ENCODE measurements at regions not wholly inside any gene's neighbourhood (a gene's known extent, or its start where the extent isn't known, plus 50 kb on each side); places are given as distances from the start of the nearest gene placed in this dataset.

- ATAC-seq (replicated peaks; ENCODE audit: extremely low read depth, poor library complexity, severe bottlenecking) (no peak), DNase-seq (ENCODE audit: low spot score in 2 of 2) (no peak)
- Mint-ChIP-seq H3K9me3 (peaks cover 6% of the 10 kb centered on the region), H3K27me3 (no peaks in the 10 kb centered on the region), H3K4me1 (no peaks in the 10 kb centered on the region), H3K36me3 (ENCODE audit: insufficient read depth) (no peaks in the 10 kb centered on the region), H3K27ac (ENCODE audit: low read depth) (no peak overlapping the region), H3K4me3 (no peak overlapping the region)
Measured at GRCh38 chr4:41426539-41426938, 111.4 kb upstream of the LIMCH1 start.

DNA sequence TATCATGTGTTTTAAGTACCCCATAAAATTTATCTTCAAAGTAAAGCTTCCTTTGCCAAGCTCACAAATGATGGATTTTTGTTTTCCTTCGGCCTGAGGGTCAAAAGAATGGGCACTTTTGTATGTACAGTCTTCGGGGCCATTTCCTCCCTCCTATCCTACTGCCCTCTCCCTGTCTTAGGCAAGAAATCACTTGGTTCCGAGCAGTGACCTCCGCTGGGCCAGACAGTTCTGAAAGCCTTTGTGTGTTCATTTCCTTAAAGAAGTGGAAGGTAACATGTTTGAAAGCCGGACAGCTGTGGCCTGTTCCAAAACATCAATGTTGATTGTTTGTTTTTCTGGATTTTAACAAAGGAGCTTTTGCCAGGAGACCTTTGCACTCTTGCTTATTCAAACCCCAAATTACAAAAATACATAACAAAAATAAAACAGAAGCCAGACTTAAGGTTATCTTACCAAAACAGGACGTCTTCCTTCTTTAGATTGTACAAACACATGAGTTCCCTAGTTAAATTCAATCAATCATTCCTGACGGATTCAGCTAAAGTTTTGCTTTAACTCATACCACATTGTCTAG lies 110.6 kb upstream of the LIMCH1 start:
- Mint-ChIP-seq H3K36me3 (ENCODE audit: insufficient read depth) (no peaks in the 10 kb centered on the region), H3K27me3 (no peaks in the 10 kb centered on the region), H3K4me1 (no peaks in the 10 kb centered on the region), H3K27ac (ENCODE audit: low read depth) (no peak overlapping the region), H3K4me3 (no peak overlapping the region), H3K9me3 (peaks cover 6% of the 10 kb centered on the region)
- ATAC-seq (replicated peaks; ENCODE audit: extremely low read depth, poor library complexity, severe bottlenecking) (no peak), DNase-seq (ENCODE audit: low spot score in 2 of 2) (no peak)

- peaks cover 6% of the 10 kb centered on the region for H3K9me3 Mint-ChIP-seq
- H3K36me3 Mint-ChIP-seq (ENCODE audit: insufficient read depth): peaks cover 2% of the 10 kb centered on the region
- no peak overlapping the region for H3K27ac Mint-ChIP-seq (ENCODE audit: low read depth)
- no peaks in the 10 kb centered on the region for H3K27me3 Mint-ChIP-seq
- DNase-seq (ENCODE audit: low spot score in 2 of 2): no peak
- no peak for ATAC-seq (replicated peaks; ENCODE audit: extremely low read depth, poor library complexity, severe bottlenecking)
- H3K4me1 Mint-ChIP-seq: no peaks in the 10 kb centered on the region
- no peak overlapping the region for H3K4me3 Mint-ChIP-seq
Measured at GRCh38 chr4:41427931-41428600, 109.9 kb upstream of the LIMCH1 start.

- Mint-ChIP-seq H3K9me3 (peaks cover 6% of the 10 kb centered on the region), H3K4me3 (no peak overlapping the region), H3K36me3 (ENCODE audit: insufficient read depth) (peaks cover 2% of the 10 kb centered on the region), H3K27ac (ENCODE audit: low read depth) (no peak overlapping the region), H3K4me1 (no peaks in the 10 kb centered on the region), H3K27me3 (no peaks in the 10 kb centered on the region)
- ATAC-seq (replicated peaks; ENCODE audit: extremely low read depth, poor library complexity, severe bottlenecking): no peak
- DNase-seq (ENCODE audit: low spot score in 2 of 2): no peak
Measured at GRCh38 chr4:41428601-41429279, 109.2 kb upstream of the LIMCH1 start.

DNA sequence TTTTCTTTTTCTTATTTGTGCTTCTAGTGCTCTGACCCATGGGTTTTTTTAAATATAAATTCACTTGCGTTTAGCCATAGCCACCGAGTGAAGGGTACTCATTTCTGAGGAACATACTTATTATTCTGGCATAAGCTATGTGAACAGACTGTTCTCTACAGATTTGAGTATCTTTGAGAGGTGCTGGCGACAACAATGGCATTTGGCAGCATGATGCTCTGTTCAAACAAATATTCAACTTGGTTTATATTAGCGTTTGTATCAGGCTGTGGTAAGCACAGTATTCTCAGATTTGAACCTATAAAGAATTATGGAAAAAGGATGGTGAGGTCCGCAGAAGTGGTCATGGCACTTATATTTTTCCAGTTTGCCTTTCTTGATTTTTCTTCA lies 108.7 kb upstream of the LIMCH1 start:
- peaks cover 2% of the 10 kb centered on the region for H3K36me3 Mint-ChIP-seq (ENCODE audit: insufficient read depth)
- H3K27ac Mint-ChIP-seq (ENCODE audit: low read depth): no peak overlapping the region
- no peaks in the 10 kb centered on the region for H3K4me1 Mint-ChIP-seq
- ATAC-seq (replicated peaks; ENCODE audit: extremely low read depth, poor library complexity, severe bottlenecking) (no peak), DNase-seq (ENCODE audit: low spot score in 2 of 2) (no peak)
- H3K9me3 Mint-ChIP-seq: peaks cover 6% of the 10 kb centered on the region
- no peaks in the 10 kb centered on the region for H3K27me3 Mint-ChIP-seq
- no peak overlapping the region for H3K4me3 Mint-ChIP-seq

- no peak for ATAC-seq (replicated peaks; ENCODE audit: extremely low read depth, poor library complexity, severe bottlenecking)
- Mint-ChIP-seq H3K4me3 (no peak overlapping the region), H3K27ac (ENCODE audit: low read depth) (no peak overlapping the region), H3K9me3 (peaks cover 1% of the 10 kb centered on the region), H3K4me1 (no peaks in the 10 kb centered on the region), H3K27me3 (no peaks in the 10 kb centered on the region), H3K36me3 (ENCODE audit: insufficient read depth) (peaks cover 2% of the 10 kb centered on the region)
- DNase-seq (ENCODE audit: low spot score in 2 of 2): no peak
Measured at GRCh38 chr4:41430792-41431191, 107.2 kb upstream of the LIMCH1 start.

- Mint-ChIP-seq H3K27me3 (no peaks in the 10 kb centered on the region), H3K4me3 (no peak overlapping the region), H3K27ac (ENCODE audit: low read depth) (no peak overlapping the region), H3K9me3 (no peaks in the 10 kb centered on the region), H3K36me3 (ENCODE audit: insufficient read depth) (peaks cover 2% of the 10 kb centered on the region), H3K4me1 (no peaks in the 10 kb centered on the region)
- DNase-seq (ENCODE audit: low spot score in 2 of 2): no peak
- ATAC-seq (replicated peaks; ENCODE audit: extremely low read depth, poor library complexity, severe bottlenecking): no peak
Measured at GRCh38 chr4:41431276-41431675, 106.7 kb upstream of the LIMCH1 start.

GRCh38 chr4:41432219-41432618 lies 105.7 kb upstream of the LIMCH1 start:
- peaks cover 2% of the 10 kb centered on the region for H3K36me3 Mint-ChIP-seq (ENCODE audit: insufficient read depth)
- H3K27me3 Mint-ChIP-seq: no peaks in the 10 kb centered on the region
- no peak overlapping the region for H3K27ac Mint-ChIP-seq (ENCODE audit: low read depth)
- H3K4me1 Mint-ChIP-seq: no peaks in the 10 kb centered on the region
- no peak for DNase-seq (ENCODE audit: low spot score in 2 of 2)
- no peak overlapping the region for H3K4me3 Mint-ChIP-seq
- ATAC-seq (replicated peaks; ENCODE audit: extremely low read depth, poor library complexity, severe bottlenecking): no peak
- H3K9me3 Mint-ChIP-seq: no peaks in the 10 kb centered on the region

GRCh38 chr4:41432881-41433280 lies 105.1 kb upstream of the LIMCH1 start:
- no peaks in the 10 kb centered on the region for H3K4me1 Mint-ChIP-seq

DNA sequence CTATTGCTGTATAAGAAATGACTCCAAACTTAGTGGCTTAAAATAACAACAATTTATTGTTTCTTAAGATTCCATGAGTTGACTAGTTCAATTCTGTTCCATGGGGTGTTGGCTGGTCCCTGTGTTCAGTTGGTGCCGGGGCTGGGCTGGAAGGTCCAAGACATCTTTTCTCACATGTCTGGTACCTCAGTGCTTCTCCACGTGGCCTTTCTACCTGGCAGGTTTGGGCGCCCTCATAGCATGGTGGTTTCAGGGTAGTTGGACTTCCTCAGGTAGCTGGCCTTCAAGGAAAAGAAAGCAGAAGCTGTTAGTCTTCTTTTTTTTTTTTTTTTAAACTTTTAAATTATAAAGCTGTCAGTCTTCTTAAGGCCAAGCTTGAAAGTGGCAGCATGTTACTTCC lies 104.6 kb upstream of the LIMCH1 start:
- ATAC-seq (replicated peaks; ENCODE audit: extremely low read depth, poor library complexity, severe bottlenecking): no peak
- Mint-ChIP-seq H3K9me3 (no peaks in the 10 kb centered on the region), H3K27ac (ENCODE audit: low read depth) (no peak overlapping the region), H3K4me3 (no peak overlapping the region), H3K4me1 (no peaks in the 10 kb centered on the region), H3K27me3 (no peaks in the 10 kb centered on the region), H3K36me3 (ENCODE audit: insufficient read depth) (peaks cover 2% of the 10 kb centered on the region)
- no peak for DNase-seq (ENCODE audit: low spot score in 2 of 2)

More at GRCh38 chr4:41432881-41433280, 105.1 kb upstream of the LIMCH1 start:
- Mint-ChIP-seq H3K4me3 (no peak overlapping the region), H3K27me3 (no peaks in the 10 kb centered on the region), H3K9me3 (no peaks in the 10 kb centered on the region), H3K36me3 (ENCODE audit: insufficient read depth) (peaks cover 2% of the 10 kb centered on the region), H3K27ac (ENCODE audit: low read depth) (no peak overlapping the region)
- ATAC-seq (replicated peaks; ENCODE audit: extremely low read depth, poor library complexity, severe bottlenecking) (no peak), DNase-seq (ENCODE audit: low spot score in 2 of 2) (no peak)

GRCh38 chr4:41435510-41435909 lies 102.4 kb upstream of the LIMCH1 start:
- Mint-ChIP-seq H3K4me1 (no peaks in the 10 kb centered on the region), H3K27ac (ENCODE audit: low read depth) (no peak overlapping the region), H3K9me3 (no peaks in the 10 kb centered on the region), H3K36me3 (ENCODE audit: insufficient read depth) (peaks cover 2% of the 10 kb centered on the region), H3K4me3 (no peak overlapping the region), H3K27me3 (no peaks in the 10 kb centered on the region)
- ATAC-seq (replicated peaks; ENCODE audit: extremely low read depth, poor library complexity, severe bottlenecking) (no peak), DNase-seq (ENCODE audit: low spot score in 2 of 2) (no peak)

- H3K4me3 Mint-ChIP-seq: no peak overlapping the region
- H3K36me3 Mint-ChIP-seq (ENCODE audit: insufficient read depth): peaks cover 2% of the 10 kb centered on the region
- no peaks in the 10 kb centered on the region for H3K4me1 Mint-ChIP-seq
- no peak overlapping the region for H3K27ac Mint-ChIP-seq (ENCODE audit: low read depth)
- no peaks in the 10 kb centered on the region for H3K27me3 Mint-ChIP-seq
- DNase-seq (ENCODE audit: low spot score in 2 of 2) (no peak), ATAC-seq (replicated peaks; ENCODE audit: extremely low read depth, poor library complexity, severe bottlenecking) (no peak)
- H3K9me3 Mint-ChIP-seq: no peaks in the 10 kb centered on the region
Measured at GRCh38 chr4:41436419-41436818, 101.5 kb upstream of the LIMCH1 start.

- ATAC-seq (replicated peaks; ENCODE audit: extremely low read depth, poor library complexity, severe bottlenecking) (no peak), DNase-seq (ENCODE audit: low spot score in 2 of 2) (no peak)
- Mint-ChIP-seq H3K9me3 (no peaks in the 10 kb centered on the region), H3K36me3 (ENCODE audit: insufficient read depth) (peaks cover 2% of the 10 kb centered on the region), H3K4me1 (no peaks in the 10 kb centered on the region), H3K4me3 (no peak overlapping the region), H3K27me3 (no peaks in the 10 kb centered on the region), H3K27ac (ENCODE audit: low read depth) (no peak overlapping the region)
Measured at GRCh38 chr4:41437111-41437536, 100.8 kb upstream of the LIMCH1 start.

All from central memory CD8-positive, alpha-beta T cell (primary cell).